ENCODE measurements at regions not wholly inside any gene's neighbourhood (a gene's known extent, or its start where the extent isn't known, plus 50 kb on each side); places are given as distances from the start of the nearest gene placed in this dataset.

DNA sequence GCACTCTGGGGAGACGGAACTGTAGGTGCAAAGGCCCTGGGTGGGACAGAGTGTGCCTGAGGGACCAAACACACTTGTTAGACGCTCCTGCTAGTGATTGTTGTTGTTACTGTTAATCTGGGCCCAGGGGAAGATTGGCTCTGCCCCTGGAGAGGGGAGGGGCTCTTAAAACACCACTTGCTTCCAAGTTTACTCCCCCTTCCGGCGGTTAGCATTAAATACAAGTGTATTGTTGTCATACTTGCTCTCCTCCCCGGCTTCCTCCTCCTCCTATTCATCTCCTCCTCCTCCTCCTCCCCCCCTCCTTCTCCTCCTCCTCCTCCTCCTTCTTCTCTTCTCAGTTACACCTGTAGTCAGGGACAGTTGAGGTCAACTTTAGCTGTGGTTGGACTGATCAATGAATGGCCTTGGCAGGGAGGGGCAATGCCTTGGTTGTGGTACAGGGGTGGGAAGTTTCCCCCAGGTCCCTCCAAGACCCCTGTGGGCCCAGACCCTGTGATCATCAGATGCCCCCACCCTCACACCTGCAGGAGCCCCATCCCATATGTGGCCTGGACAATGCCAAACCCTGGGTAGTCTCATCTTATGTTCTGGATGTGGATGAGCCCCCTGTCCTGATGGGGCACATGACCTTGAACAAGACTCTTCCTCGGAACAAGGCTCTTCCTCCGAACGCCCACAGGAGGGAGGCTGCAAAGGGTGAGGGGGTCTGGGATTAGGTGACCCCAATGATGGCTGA lies 217.3 kb downstream of the PTPRU start:
- peak in 1 of 2 donors; percentile 2 for DNase-seq
- no peaks in the 10 kb centered on the region for H3K36me3 ChIP-seq
- H3K9me3 ChIP-seq, result no peaks in the 10 kb centered on the region
- H3K27me3 ChIP-seq, result no peaks in the 10 kb centered on the region
- 27 to 30% methylated on average over 8 of the region's 8 CpGs for WGBS, 2 donors
- H3K27ac ChIP-seq, result no peak overlapping the region
- intact Hi-C loops (cut with DNase I), result no loop called here
- TF ChIP-seq, protein P1, sequence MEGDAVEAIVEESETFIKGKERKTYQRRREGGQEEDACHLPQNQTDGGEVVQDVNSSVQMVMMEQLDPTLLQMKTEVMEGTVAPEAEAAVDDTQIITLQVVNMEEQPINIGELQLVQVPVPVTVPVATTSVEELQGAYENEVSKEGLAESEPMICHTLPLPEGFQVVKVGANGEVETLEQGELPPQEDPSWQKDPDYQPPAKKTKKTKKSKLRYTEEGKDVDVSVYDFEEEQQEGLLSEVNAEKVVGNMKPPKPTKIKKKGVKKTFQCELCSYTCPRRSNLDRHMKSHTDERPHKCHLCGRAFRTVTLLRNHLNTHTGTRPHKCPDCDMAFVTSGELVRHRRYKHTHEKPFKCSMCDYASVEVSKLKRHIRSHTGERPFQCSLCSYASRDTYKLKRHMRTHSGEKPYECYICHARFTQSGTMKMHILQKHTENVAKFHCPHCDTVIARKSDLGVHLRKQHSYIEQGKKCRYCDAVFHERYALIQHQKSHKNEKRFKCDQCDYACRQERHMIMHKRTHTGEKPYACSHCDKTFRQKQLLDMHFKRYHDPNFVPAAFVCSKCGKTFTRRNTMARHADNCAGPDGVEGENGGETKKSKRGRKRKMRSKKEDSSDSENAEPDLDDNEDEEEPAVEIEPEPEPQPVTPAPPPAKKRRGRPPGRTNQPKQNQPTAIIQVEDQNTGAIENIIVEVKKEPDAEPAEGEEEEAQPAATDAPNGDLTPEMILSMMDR (IDR thresholded peaks at IDR 0.05), result peak in 2 of 6 experiments; percentile 13 to 33
- TF ChIP-seq POLR2A (IDR thresholded peaks at IDR 0.05), result no peak
- no peaks in the 10 kb centered on the region for H3K4me1 ChIP-seq
- H3K4me3 ChIP-seq (replicated peaks in 1 of 3), result no peak overlapping the region

DNA sequence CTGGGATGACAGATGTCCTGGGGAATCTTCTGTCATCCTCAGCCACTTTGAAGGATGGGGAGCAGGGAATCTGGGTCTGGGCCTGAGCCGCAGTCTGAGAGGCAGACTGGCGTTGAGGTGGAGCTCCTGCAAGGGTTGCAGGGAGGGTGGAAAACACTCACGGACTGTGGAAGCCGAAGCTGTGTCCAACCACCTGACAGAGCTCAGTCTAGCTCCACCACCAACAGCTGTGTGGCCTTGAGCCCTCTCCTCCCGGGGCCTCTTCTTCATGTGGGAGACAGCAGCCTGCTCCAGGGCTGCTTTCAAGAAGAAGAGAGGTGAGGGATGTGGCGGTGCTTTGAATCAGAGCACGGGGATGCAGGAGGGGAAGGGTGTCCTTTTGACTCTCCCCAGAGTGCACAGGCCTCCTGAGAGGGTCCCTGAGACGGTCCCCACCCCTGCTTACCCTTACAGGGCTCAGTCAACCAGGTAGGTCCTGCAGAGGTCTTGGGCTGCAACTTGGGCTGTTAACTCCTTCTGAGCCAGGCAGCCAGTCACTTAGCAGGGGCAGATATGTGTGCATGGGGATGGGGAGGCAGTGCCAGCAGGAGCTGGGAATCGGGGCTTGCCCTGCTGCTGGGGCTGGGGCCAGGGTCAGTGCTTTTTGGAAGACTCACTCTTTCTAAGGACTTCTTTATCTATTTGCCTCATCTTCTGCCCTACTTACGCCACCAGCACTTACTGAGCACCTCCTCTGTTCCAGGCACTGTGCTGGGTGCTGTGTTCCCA lies 216.3 kb downstream of the PTPRU start:
- intact Hi-C loops (cut with DNase I), result no loop called here
- Histone ChIP-seq H3K4me3 (replicated peaks in 1 of 3) (no peak overlapping the region), H3K36me3 (no peaks in the 10 kb centered on the region), H3K27me3 (no peaks in the 10 kb centered on the region), H3K9me3 (no peaks in the 10 kb centered on the region), H3K27ac (no peak overlapping the region), H3K4me1 (no peaks in the 10 kb centered on the region)
- whole genome bisulfite sequencing, 2 donors, result 51 to 57% methylated on average over 7 to 9 of the region's 10 CpGs
- no peak for DNase-seq
- no peak for TF ChIP-seq POLR2A (IDR thresholded peaks at IDR 0.05)
- TF ChIP-seq, protein P1 (IDR thresholded peaks at IDR 0.05), result no peak

- no peak for DNase-seq
- intact Hi-C loops (cut with DNase I), result no loop called here
- no peak overlapping the region for H3K27ac ChIP-seq
- no peaks in the 10 kb centered on the region for H3K27me3 ChIP-seq
- H3K9me3 ChIP-seq, result no peaks in the 10 kb centered on the region
- H3K4me1 ChIP-seq, result no peaks in the 10 kb centered on the region
- H3K36me3 ChIP-seq, result no peaks in the 10 kb centered on the region
- no peak overlapping the region for H3K4me3 ChIP-seq (replicated peaks in 1 of 3)
- no peak for TF ChIP-seq POLR2A (IDR thresholded peaks at IDR 0.05)
- TF ChIP-seq, protein P1 (IDR thresholded peaks at IDR 0.05), result no peak
- 74 to 76% methylated on average over 14 to 15 of the region's 16 CpGs for WGBS, 2 donors
These were observed 215.1 kb downstream of the PTPRU start for GRCh38 chr1:29451368-29451892.

GRCh38 chr1:29450591-29450990 lies 214.3 kb downstream of the PTPRU start:
- TF ChIP-seq, protein P1 (IDR thresholded peaks at IDR 0.05), result no peak
- TF ChIP-seq POLR2A (IDR thresholded peaks at IDR 0.05), result no peak
- DNase-seq, result no peak
- no peaks in the 10 kb centered on the region for H3K27me3 ChIP-seq
- no peak overlapping the region for H3K4me3 ChIP-seq (replicated peaks in 1 of 3)
- intact Hi-C loops (cut with DNase I), result no loop called here
- 66 to 79% methylated on average over 8 to 10 of the region's 10 CpGs for WGBS, 2 donors
- no peaks in the 10 kb centered on the region for H3K4me1 ChIP-seq
- no peaks in the 10 kb centered on the region for H3K9me3 ChIP-seq
- H3K36me3 ChIP-seq, result no peaks in the 10 kb centered on the region
- H3K27ac ChIP-seq, result no peak overlapping the region

All from thyroid gland (tissue), 4 donors.